ENCODE measurements at regions not wholly inside any gene's neighbourhood (a gene's known extent, or its start where the extent isn't known, plus 50 kb on each side); places are given as distances from the start of the nearest gene placed in this dataset.

- intact Hi-C loops (cut with micrococcal nuclease; ENCODE audit: unreplicated experiment) (no loop called here), in situ Hi-C loops (cut with HindIII; ENCODE audit: low pct_unique_long_range_greater_than_20kb, low sequenced_read_pairs) (no loop called here)
- Histone ChIP-seq H3K27me3 (ENCODE audit: control insufficient read depth, insufficient read depth, low read length) (no peaks in the 10 kb centered on the region), H3K36me3 (ENCODE audit: control insufficient read depth, insufficient read depth, low read length) (no peaks in the 10 kb centered on the region), H3K9me3 (ENCODE audit: control insufficient read depth, insufficient read depth, low read depth, low read length) (no peaks in the 10 kb centered on the region), H3K27ac (ENCODE audit: low read length) (no peak overlapping the region), H3K4me3 (ENCODE audit: low read depth in 2 of 2, low read length in 2 of 2) (no peak overlapping the region), H3K4me1 (ENCODE audit: control insufficient read depth, insufficient read depth, low read length) (no peaks in the 10 kb centered on the region)
- POLR2A ChIA-PET, result no interaction called here
- DNase-seq (ENCODE audit: low read depth, low spot score) (no peak), ATAC-seq (no peak)
- TF ChIP-seq POLR2AphosphoS5 (IDR thresholded peaks at IDR 0.05; ENCODE audit: low read depth, low read length) (no peak), TCF7L2 (IDR thresholded peaks at IDR 0.05; ENCODE audit: low read depth, low read length) (no peak), REST (IDR thresholded peaks at IDR 0.05; ENCODE audit: insufficient read depth in 1 of 2, low read depth in 2 of 2, low read length in 1 of 2) (no peak), SIN3A (IDR thresholded peaks at IDR 0.05; ENCODE audit: borderline replicate concordance, insufficient read depth, low read depth, low read length) (no peak), CTCF (IDR thresholded peaks at IDR 0.05) (no peak)
- CTCF ChIA-PET, result no interaction called here
- no TSS peak for BruUV-seq (replicated peaks)
Observed at GRCh38 chr4:106609917-106610316, 241.3 kb upstream of the GIMD1 start.

- BruUV-seq (replicated peaks), result no TSS peak
- no peaks in the 10 kb centered on the region for H3K27me3 ChIP-seq (ENCODE audit: control insufficient read depth, insufficient read depth, low read length)
- ChIA-PET CTCF (no interaction called here), POLR2A (no interaction called here)
- H3K9me3 ChIP-seq (ENCODE audit: control insufficient read depth, insufficient read depth, low read depth, low read length), result no peaks in the 10 kb centered on the region
- no peaks in the 10 kb centered on the region for H3K36me3 ChIP-seq (ENCODE audit: control insufficient read depth, insufficient read depth, low read length)
- intact Hi-C loops (cut with micrococcal nuclease; ENCODE audit: unreplicated experiment), result no loop called here
- ATAC-seq, result no peak
- in situ Hi-C loops (cut with HindIII; ENCODE audit: low pct_unique_long_range_greater_than_20kb, low sequenced_read_pairs), result no loop called here
- H3K4me1 ChIP-seq (ENCODE audit: control insufficient read depth, insufficient read depth, low read length), result no peaks in the 10 kb centered on the region
- DNase-seq (ENCODE audit: low read depth, low spot score), result no peak
- no peak for TF ChIP-seq CTCF (IDR thresholded peaks at IDR 0.05)
- no peak overlapping the region for H3K4me3 ChIP-seq (ENCODE audit: low read depth in 2 of 2, low read length in 2 of 2)
- H3K27ac ChIP-seq (ENCODE audit: low read length), result no peak overlapping the region
Observed at GRCh38 chr4:106607558-106607957, 239.0 kb upstream of the GIMD1 start.

Data from Panc1 (cell line).